ENCODE measurements at regions not wholly inside any gene's neighbourhood (a gene's known extent, or its start where the extent isn't known, plus 50 kb on each side); places are given as distances from the start of the nearest gene placed in this dataset.
A peak's percentile ranks its signal among the peaks of the same experiment; 100 is the strongest.

DNA sequence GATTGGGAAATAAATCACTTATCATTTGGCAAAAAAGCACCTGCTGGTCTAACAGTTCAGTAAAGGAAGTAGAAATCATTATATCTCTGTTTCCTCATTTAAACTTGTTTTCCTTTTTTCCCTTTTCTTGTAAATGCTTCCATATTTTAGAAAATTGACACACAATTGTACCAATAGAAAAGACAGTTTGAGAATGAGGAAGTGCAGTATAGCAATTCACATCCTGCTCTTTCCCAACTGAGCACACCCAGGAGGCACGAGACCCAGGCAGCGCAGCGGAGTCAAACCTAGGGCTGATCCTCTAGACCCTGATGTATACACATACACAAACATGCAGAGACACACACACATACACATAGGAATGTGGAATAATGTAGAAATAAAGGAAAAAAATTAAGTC, 74.8 kb upstream of the PACRGL start:
- Histone ChIP-seq H3K27ac (no peak overlapping the region), H3K4me1 (replicated peaks in 1 of 2) (peaks cover 5 to 43% of the 10 kb centered on the region in 2 donors), H3K4me3 (no peak overlapping the region)
- WGBS, 10 experiments: 75 to 100% (median 93%) methylated on average over 3 of the region's 3 CpGs; no CpG with 5 or more reads in 5 of the 10 experiments
- ATAC-seq (replicated peaks in 6 of 8): peak in 1 of 8 experiments; percentile 10
- in situ Hi-C loops (cut with MboI; ENCODE audit: low pct_unique_long_range_greater_than_20kb in 2 of 9, low sequenced_read_pairs in 9 of 9, unreplicated experiment in 9 of 9): no loop called here

DNA sequence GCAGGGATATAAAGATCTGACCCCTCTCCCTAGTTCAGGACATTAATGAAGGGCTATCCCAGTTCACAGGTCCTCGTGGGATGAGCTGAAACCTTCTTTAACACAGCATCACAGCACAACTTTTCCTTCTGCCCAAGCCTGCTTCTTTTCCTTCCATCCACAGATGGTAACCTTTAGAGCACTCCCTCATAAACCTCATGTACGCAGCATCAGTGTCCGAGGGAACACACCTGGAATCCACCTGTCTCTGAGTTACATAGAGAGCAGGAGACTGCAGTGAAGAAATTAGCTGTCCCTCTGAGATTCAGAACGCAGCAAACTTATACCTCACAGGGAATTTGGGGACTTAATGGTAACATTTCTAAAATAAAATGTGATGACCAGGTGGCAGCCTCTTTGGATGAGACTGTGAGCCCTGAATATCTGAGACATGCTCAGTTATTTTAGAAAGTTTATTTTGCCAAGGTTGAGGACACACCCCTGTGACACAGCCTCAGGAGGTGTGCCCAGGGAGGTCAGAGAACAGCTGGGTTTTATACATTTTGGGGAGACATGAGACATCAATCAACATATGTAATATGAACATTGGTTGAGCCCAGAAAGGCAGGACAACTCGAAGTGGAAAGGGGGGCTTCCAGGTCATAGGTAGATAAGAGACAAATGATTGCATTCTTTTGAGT, 73.8 kb upstream of the PACRGL start:
- peaks cover 4 to 33% of the 10 kb centered on the region in 2 donors for H3K4me1 ChIP-seq (replicated peaks in 1 of 2)
- 33 to 100% (median 70%) methylated on average over 1 to 4 of the region's 5 CpGs; no CpG with 5 or more reads in 2 of the 10 experiments for WGBS, 10 experiments
- ATAC-seq (replicated peaks in 6 of 8): peak in 3 of 8 experiments; percentile 23 to 55 (median 47)
- no peak overlapping the region for H3K27ac ChIP-seq
- in situ Hi-C loops (cut with MboI; ENCODE audit: low pct_unique_long_range_greater_than_20kb in 2 of 9, low sequenced_read_pairs in 9 of 9, unreplicated experiment in 9 of 9): no loop called here
- H3K4me3 ChIP-seq: no peak overlapping the region

DNA sequence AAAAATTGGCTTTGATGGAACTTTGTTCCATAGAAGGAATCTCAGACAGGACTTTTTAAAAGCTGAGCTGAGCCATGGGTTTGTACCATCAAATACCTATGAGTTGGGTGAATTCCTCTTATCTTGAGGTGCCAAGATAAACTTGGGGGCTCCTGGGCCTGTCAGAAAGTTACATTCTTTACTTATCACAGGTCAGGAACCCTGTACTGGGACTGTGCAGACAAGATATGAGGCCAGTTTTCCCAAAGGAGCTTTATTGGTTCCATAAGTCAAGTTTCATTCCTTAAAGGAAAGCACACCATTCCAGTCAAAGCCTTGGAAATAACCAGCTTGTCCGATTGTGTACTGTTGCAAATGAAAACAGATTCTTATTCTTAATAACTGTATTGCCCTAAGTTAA, 72.4 kb upstream of the PACRGL start:
- no peak overlapping the region for H3K27ac ChIP-seq
- in situ Hi-C loops (cut with MboI; ENCODE audit: low pct_unique_long_range_greater_than_20kb in 2 of 9, low sequenced_read_pairs in 9 of 9, unreplicated experiment in 9 of 9): no loop called here
- ATAC-seq (replicated peaks in 6 of 8): no peak
- H3K4me3 ChIP-seq: no peak overlapping the region
- H3K4me1 ChIP-seq (replicated peaks in 1 of 2): peaks cover 0 to 20% of the 10 kb centered on the region in 2 donors
- 67 to 100% (median 83%) methylated on average over 1 of the region's 1 CpG; no CpG with 5 or more reads in 3 of the 10 experiments for WGBS, 10 experiments

DNA sequence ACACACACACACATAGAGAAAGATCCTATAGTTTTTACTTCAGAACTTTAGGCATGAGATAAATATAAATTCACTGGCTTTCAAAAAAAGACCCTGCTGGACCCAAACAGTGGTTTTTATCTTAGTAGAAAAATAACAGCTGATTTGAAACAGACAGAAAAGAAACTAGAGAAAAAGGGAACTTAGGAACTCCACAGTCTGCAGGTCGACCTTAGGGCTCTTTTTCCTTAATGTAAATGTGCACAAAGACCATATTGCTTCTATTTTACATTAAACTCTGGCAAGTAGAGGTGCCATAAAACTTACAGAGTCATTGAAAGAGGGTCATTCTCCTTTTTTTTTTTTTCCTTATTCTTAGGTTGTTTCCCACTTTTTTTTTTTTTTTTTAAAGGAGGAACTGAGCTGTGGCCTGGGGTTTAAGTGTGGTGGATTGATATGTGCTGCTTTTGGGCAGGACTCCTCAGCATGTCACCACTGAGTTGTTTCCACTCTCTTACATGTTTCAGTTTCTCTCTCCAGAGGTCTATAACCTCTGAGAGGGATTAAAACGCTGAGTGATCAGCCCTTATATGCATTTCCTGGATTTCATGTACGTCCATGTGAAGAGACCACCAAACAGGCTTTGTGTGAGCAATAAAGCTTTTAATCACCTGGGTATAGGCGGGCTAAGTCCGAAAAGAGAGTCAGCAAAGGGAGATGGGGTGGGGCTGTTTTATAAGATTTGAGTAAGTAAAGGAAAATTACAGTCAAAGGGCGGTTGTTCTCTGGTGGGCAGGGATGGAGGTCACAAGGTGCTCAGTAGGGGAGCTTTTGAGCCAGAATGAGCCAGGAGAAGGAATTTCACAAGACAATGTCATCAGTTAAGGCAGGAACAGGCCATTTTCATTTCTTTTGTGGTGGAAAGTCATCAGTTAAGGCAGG, 70.8 kb upstream of the PACRGL start:
- Histone ChIP-seq H3K4me3 (no peak overlapping the region), H3K27ac (no peak overlapping the region), H3K4me1 (replicated peaks in 1 of 2) (peaks cover 0 to 12% of the 10 kb centered on the region in 2 donors)
- in situ Hi-C loops (cut with MboI; ENCODE audit: low pct_unique_long_range_greater_than_20kb in 2 of 9, low sequenced_read_pairs in 9 of 9, unreplicated experiment in 9 of 9): no loop called here
- 33 to 100% (median 83%) methylated on average over 1 to 6 of the region's 6 CpGs for WGBS, 10 experiments
- ATAC-seq (replicated peaks in 6 of 8): peak in 1 of 8 experiments; percentile 22

DNA sequence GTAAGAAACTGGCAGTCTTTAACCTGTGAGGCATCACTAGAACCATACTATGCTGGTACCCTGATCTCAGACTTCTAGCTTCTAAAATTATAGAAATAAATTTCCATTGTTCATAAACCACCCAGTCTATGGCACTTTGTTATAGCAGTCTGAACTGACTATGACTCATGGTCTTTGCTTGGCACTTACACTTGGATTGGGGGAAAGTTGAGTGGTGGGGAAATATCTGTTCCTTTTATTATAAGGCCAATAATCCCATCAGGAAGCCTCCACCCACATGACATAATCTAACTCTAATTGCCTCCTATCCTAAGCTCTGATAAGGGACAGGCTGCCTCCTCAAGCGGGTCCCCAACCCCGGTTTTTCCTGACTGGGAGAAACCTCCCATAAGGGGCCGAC, 61.4 kb upstream of the PACRGL start:
- in situ Hi-C loops (cut with MboI; ENCODE audit: low pct_unique_long_range_greater_than_20kb in 2 of 9, low sequenced_read_pairs in 9 of 9, unreplicated experiment in 9 of 9): no loop called here
- H3K27ac ChIP-seq: no peak overlapping the region
- no peaks in the 10 kb centered on the region for H3K4me1 ChIP-seq (replicated peaks in 1 of 2)
- no peak for ATAC-seq (replicated peaks in 6 of 8)
- H3K4me3 ChIP-seq: no peak overlapping the region
- WGBS, 10 experiments: 60 to 97% (median 90%) methylated on average over 2 to 3 of the region's 3 CpGs; no CpG with 5 or more reads in 5 of the 10 experiments

DNA sequence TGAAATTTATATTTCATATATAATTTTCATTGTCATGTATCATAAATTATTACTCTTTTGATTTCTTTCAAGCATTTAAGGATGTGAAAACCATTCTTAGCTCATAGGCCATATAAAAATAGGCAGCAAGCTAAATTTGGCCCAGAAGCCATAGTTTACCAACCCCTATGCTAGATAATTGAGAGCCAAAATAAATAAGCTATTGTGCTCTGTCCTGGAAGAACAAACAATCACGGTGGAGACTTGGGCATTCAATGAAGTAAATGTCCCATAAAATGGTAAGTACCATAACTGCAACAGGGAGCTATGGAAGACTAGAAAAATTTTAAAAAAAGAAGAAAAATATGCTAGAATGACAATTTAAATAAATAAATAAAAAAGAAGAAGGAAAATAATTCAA, 60.9 kb upstream of the PACRGL start:
- peak in 1 of 8 experiments; percentile 73 for ATAC-seq (replicated peaks in 6 of 8)
- no peak overlapping the region for H3K4me3 ChIP-seq
- no peak overlapping the region for H3K27ac ChIP-seq
- in situ Hi-C loops (cut with MboI; ENCODE audit: low pct_unique_long_range_greater_than_20kb in 2 of 9, low sequenced_read_pairs in 9 of 9, unreplicated experiment in 9 of 9): no loop called here
- H3K4me1 ChIP-seq (replicated peaks in 1 of 2): no peaks in the 10 kb centered on the region
- WGBS, 10 experiments: 0 to 75% (median 50%) methylated on average over 1 of the region's 1 CpG; no CpG with 5 or more reads in 1 of the 10 experiments

DNA sequence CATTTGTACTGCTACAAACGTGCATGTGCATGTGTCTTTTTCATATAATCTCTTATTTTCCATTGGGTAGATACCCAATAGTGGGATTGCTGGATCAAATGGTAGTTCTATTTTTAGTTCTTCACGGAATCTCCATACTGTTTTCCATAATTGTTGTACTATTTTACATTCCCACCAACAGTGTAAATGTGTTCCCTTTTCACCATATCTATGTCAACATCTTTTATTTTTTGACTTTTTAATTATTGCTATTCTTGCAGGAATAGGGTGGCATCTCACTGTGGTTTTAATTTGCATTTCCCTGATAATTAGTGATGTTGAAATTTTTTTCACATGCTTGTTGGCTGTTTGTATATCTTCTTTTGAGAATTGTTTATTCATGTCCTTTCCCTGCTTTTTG, 59.3 kb upstream of the PACRGL start:
- in situ Hi-C loops (cut with MboI; ENCODE audit: low pct_unique_long_range_greater_than_20kb in 2 of 9, low sequenced_read_pairs in 9 of 9, unreplicated experiment in 9 of 9): no loop called here
- no peak overlapping the region for H3K27ac ChIP-seq
- H3K4me3 ChIP-seq: no peak overlapping the region
- WGBS, 10 experiments: 0 to 74% (median 41%) methylated on average over 2 of the region's 2 CpGs; no CpG with 5 or more reads in 2 of the 10 experiments
- ATAC-seq (replicated peaks in 6 of 8): peak in 3 of 8 experiments; percentile 71 to 84 (median 84)
- H3K4me1 ChIP-seq (replicated peaks in 1 of 2): no peaks in the 10 kb centered on the region

DNA sequence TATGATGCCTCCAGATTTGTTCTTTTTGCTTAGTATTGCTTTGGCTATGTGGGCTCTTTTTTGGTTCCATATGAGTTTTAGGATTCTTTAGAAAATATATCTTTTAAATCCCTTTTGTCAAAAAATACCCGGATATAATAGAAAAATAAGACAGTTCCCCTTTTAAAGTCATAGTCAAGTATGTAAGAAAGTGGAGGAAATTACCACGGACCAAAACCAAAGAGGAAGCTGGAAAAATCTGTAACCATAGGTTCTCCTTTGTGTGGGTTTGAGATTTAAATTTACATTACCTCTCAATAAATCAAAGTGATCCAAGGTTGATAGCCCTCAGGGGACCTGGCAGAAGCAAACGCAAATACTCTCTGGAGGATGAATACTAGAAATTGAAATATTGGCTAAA, 58.3 kb upstream of the PACRGL start:
- WGBS, 10 experiments: 17 to 81% (median 72%) methylated on average over 3 of the region's 3 CpGs
- no peaks in the 10 kb centered on the region for H3K4me1 ChIP-seq (replicated peaks in 1 of 2)
- ATAC-seq (replicated peaks in 6 of 8): no peak
- H3K4me3 ChIP-seq: no peak overlapping the region
- in situ Hi-C loops (cut with MboI; ENCODE audit: low pct_unique_long_range_greater_than_20kb in 2 of 9, low sequenced_read_pairs in 9 of 9, unreplicated experiment in 9 of 9): no loop called here
- H3K27ac ChIP-seq: no peak overlapping the region

DNA sequence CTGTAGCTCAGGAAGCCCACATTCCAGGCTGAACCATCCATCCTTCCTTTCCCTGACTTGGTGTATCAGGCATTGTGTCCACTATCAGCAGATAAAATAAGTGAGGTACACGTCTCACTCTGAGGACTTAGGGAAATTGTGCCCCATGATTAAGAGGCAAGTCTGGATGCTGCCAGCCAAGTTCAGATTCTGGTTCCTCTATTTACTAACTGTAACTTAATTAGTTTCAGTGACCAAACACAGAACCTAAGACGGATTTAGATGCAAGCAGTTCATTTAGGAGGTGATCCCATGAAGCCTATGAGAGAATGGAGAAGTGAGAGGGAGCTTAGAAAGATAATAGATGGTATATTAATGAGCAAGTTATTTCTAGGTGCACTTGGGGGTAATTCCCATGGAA, 56.6 kb upstream of the PACRGL start:
- WGBS, 10 experiments: 43 to 94% (median 80%) methylated on average over 1 to 2 of the region's 2 CpGs; no CpG with 5 or more reads in 5 of the 10 experiments
- Histone ChIP-seq H3K4me1 (replicated peaks in 1 of 2) (no peaks in the 10 kb centered on the region), H3K27ac (no peak overlapping the region), H3K4me3 (no peak overlapping the region)
- ATAC-seq (replicated peaks in 6 of 8): no peak
- in situ Hi-C loops (cut with MboI; ENCODE audit: low pct_unique_long_range_greater_than_20kb in 2 of 9, low sequenced_read_pairs in 9 of 9, unreplicated experiment in 9 of 9): no loop called here

DNA sequence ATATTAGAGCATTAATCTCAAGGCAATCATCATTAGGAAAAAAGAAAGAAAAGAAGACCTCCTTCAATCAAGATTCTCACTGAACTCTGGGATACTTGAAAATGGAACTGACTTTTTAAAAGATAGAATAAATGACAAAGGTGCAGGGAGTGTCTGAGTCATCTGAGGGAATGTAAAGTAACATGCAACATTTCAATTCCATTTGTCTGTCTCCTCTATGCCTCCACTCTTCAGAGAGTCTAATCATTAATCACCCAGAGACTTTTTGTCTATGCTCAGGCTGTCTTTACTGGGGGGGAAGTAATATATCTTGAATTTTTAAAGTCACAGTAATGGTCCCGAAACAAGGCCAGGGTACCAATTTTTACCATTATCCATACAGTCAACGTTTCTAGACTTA, 55.0 kb upstream of the PACRGL start:
- Histone ChIP-seq H3K4me3 (no peak overlapping the region), H3K4me1 (replicated peaks in 1 of 2) (no peaks in the 10 kb centered on the region), H3K27ac (no peak overlapping the region)
- in situ Hi-C loops (cut with MboI; ENCODE audit: low pct_unique_long_range_greater_than_20kb in 2 of 9, low sequenced_read_pairs in 9 of 9, unreplicated experiment in 9 of 9): no loop called here
- WGBS, 10 experiments: 50 to 88% (median 74%) methylated on average over 1 to 2 of the region's 2 CpGs; no CpG with 5 or more reads in 4 of the 10 experiments
- peak in 5 of 8 experiments; percentile 28 to 57 (median 53) for ATAC-seq (replicated peaks in 6 of 8)

DNA sequence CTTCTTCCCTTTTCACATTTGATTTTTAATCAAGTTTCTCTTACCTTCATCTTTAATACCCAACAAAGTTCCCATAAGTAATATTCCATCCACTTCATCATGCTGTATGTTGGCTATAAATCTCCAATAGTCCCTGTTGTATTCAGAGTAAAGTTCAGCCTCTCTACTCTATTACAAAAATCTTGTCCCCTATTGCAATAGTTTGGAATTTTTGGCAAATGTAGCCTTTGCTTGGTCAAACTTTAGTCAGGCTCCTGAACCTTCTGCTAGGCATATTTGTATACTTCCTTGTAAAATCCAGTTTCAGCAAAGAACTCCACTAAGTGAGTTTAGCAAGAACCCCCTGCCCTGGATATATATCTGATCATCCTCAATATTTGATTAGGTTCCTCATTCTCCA, 54.0 kb upstream of the PACRGL start:
- in situ Hi-C loops (cut with MboI; ENCODE audit: low pct_unique_long_range_greater_than_20kb in 2 of 9, low sequenced_read_pairs in 9 of 9, unreplicated experiment in 9 of 9): no loop called here
- no peak overlapping the region for H3K4me3 ChIP-seq
- ATAC-seq (replicated peaks in 6 of 8): no peak
- H3K27ac ChIP-seq: no peak overlapping the region
- no peaks in the 10 kb centered on the region for H3K4me1 ChIP-seq (replicated peaks in 1 of 2)
